Natural killer cell (primary cell): ENCODE measurements at regions not wholly inside any gene's neighbourhood (a gene's known extent, or its start where the extent isn't known, plus 50 kb on each side); places are given as distances from the start of the nearest gene placed in this dataset.

Experiments
- ATAC-seq, 3 donors: fragments of 150-1000 bp in 2 of 3; fragments of 200-7000 bp in 1 of 3; cut with Tn5 transposase; 1 replicate in 1 of 3; 2 replicates in 2 of 3; pipeline ENCODE4 v1.10.0; 2021; ENCODE audit warnings: mild to moderate bottlenecking in 2 of 3, moderate library complexity in 2 of 3
- DNase-seq, 2 donors: peaks; one replicate each; pipeline versions ENCODE4 v3.0.0 to v3.0.0-alpha.2; 2013 to 2021; ENCODE audit warnings: mixed read lengths in 1 of 2
- H3K27ac ChIP-seq: one replicate; pipeline ENCODE4 v1.5.1; 2013; ENCODE audit warnings: mild to moderate bottlenecking, low read length
- H3K27me3 ChIP-seq: one replicate; pipeline ENCODE4 v1.6.1; 2013; ENCODE audit warnings: low read length; ENCODE audit not compliant: control insufficient read depth, insufficient read depth
- H3K36me3 ChIP-seq: one replicate; pipeline ENCODE4 v1.6.1; 2013; ENCODE audit warnings: low read length; ENCODE audit not compliant: control insufficient read depth, insufficient read depth
- H3K4me1 ChIP-seq: one replicate; pipeline ENCODE4 v1.6.1; 2013; ENCODE audit warnings: low read length; ENCODE audit not compliant: control insufficient read depth, insufficient read depth
- H3K4me3 ChIP-seq: one replicate; pipeline ENCODE4 v1.5.1; 2013; ENCODE audit warnings: low read length
- H3K9me3 ChIP-seq: one replicate; pipeline ENCODE4 v1.6.1; 2013; ENCODE audit warnings: low read length; ENCODE audit not compliant: control insufficient read depth, insufficient read depth
- H3K27ac Mint-ChIP-seq, 2 donors: one replicate each; pipeline ENCODE4 v1.8.0; 2022; ENCODE audit warnings: mild to moderate bottlenecking in 2 of 2, mixed read lengths in 2 of 2, moderate library complexity in 1 of 2
- H3K27me3 Mint-ChIP-seq, 2 donors: one replicate each; pipeline ENCODE4 v1.8.0; 2022; ENCODE audit warnings: low read depth in 2 of 2, mixed read lengths in 2 of 2
- H3K36me3 Mint-ChIP-seq: one replicate; pipeline ENCODE4 v1.8.0; 2022; ENCODE audit warnings: mixed read lengths
- H3K4me1 Mint-ChIP-seq, 2 donors: one replicate each; pipeline ENCODE4 v1.8.0; 2022; ENCODE audit warnings: mixed read lengths in 2 of 2
- H3K4me3 Mint-ChIP-seq: one replicate; pipeline ENCODE4 v1.8.0; 2022; ENCODE audit warnings: mild to moderate bottlenecking, moderate library complexity, mixed read lengths
- H3K9me3 Mint-ChIP-seq, 2 donors: one replicate each; pipeline ENCODE4 v1.8.0; 2022; ENCODE audit warnings: mixed read lengths in 2 of 2
- CTCF ChIP-seq: fragments of 200-600 bp; IDR thresholded peaks from one replicate; pipeline ENCODE4 v1.8.0; 2022; ENCODE audit warnings: antibody characterized with exemption
- WGBS: methylation state at CpG from one replicate; pipeline ENCODE4 v1.1.7; 2013; ENCODE audit warnings: missing lambda C conversion rate; ENCODE audit not compliant: insufficient coverage; 5-methylcytosine and 5-hydroxymethylcytosine counted together
- intact Hi-C: fragments of 100-400 bp; cut with micrococcal nuclease; formaldehyde crosslinking; loops from one replicate; pipeline ENCODE4 v1.14.2; 2022

GRCh38 chr6:94227741-94228140 lies 808.4 kb upstream of the EPHA7 start:
- Histone ChIP-seq H3K27ac (no peak overlapping the region), H3K4me1 (no peaks in the 10 kb centered on the region), H3K4me3 (no peak overlapping the region), H3K36me3 (no peaks in the 10 kb centered on the region), H3K27me3 (no peaks in the 10 kb centered on the region), H3K9me3 (no peaks in the 10 kb centered on the region)
- peaks cover 6 to 9% of the 10 kb centered on the region in 2 donors for H3K9me3 Mint-ChIP-seq
- no peak for ATAC-seq
- WGBS = 80% methylated on average over 1 of the region's 4 CpGs
- DNase-seq = no peak
- no peaks in the 10 kb centered on the region for H3K4me1 Mint-ChIP-seq
- no peak overlapping the region for H3K4me3 Mint-ChIP-seq
- H3K27ac Mint-ChIP-seq = no peak overlapping the region
- no peaks in the 10 kb centered on the region for H3K27me3 Mint-ChIP-seq
- no peak for TF ChIP-seq CTCF
- intact Hi-C loops = no loop called here
- H3K36me3 Mint-ChIP-seq = no peaks in the 10 kb centered on the region

GRCh38 chr6:94217836-94218235 lies 798.5 kb upstream of the EPHA7 start:
- no peak overlapping the region for H3K4me3 ChIP-seq
- WGBS = 80% methylated on average over 1 of the region's 2 CpGs
- Mint-ChIP-seq H3K4me3 (no peak overlapping the region), H3K36me3 (no peaks in the 10 kb centered on the region), H3K27me3 (no peaks in the 10 kb centered on the region), H3K4me1 (no peaks in the 10 kb centered on the region), H3K27ac (no peak overlapping the region), H3K9me3 (peaks cover 7 to 18% of the 10 kb centered on the region in 2 donors)
- TF ChIP-seq CTCF = no peak
- DNase-seq (no peak), ATAC-seq (no peak)
- intact Hi-C loops = no loop called here
- no peak overlapping the region for H3K27ac ChIP-seq
- H3K4me1 ChIP-seq = no peaks in the 10 kb centered on the region
- H3K27me3 ChIP-seq = no peaks in the 10 kb centered on the region
- no peaks in the 10 kb centered on the region for H3K36me3 ChIP-seq
- H3K9me3 ChIP-seq = no peaks in the 10 kb centered on the region

GRCh38 chr6:94215552-94215951 lies 796.2 kb upstream of the EPHA7 start:
- intact Hi-C loops = no loop called here
- H3K27me3 ChIP-seq = no peaks in the 10 kb centered on the region
- H3K36me3 ChIP-seq = no peaks in the 10 kb centered on the region
- Mint-ChIP-seq H3K4me3 (no peak overlapping the region), H3K27ac (no peak overlapping the region), H3K36me3 (no peaks in the 10 kb centered on the region), H3K4me1 (no peaks in the 10 kb centered on the region), H3K27me3 (no peaks in the 10 kb centered on the region), H3K9me3 (peaks cover 4 to 11% of the 10 kb centered on the region in 2 donors)
- no peaks in the 10 kb centered on the region for H3K9me3 ChIP-seq
- no peaks in the 10 kb centered on the region for H3K4me1 ChIP-seq
- no peak for TF ChIP-seq CTCF
- H3K4me3 ChIP-seq = no peak overlapping the region
- WGBS = 86% methylated on average over 1 of the region's 1 CpG
- ATAC-seq (no peak), DNase-seq (no peak)
- H3K27ac ChIP-seq = no peak overlapping the region

GRCh38 chr6:94213226-94213625 lies 793.9 kb upstream of the EPHA7 start:
- Mint-ChIP-seq H3K27me3 (no peaks in the 10 kb centered on the region), H3K27ac (no peak overlapping the region), H3K4me3 (no peak overlapping the region), H3K36me3 (no peaks in the 10 kb centered on the region), H3K4me1 (no peaks in the 10 kb centered on the region), H3K9me3 (peaks cover 2 to 9% of the 10 kb centered on the region in 2 donors)
- DNase-seq (no peak), ATAC-seq (no peak)
- Histone ChIP-seq H3K9me3 (no peaks in the 10 kb centered on the region), H3K36me3 (no peaks in the 10 kb centered on the region), H3K27me3 (no peaks in the 10 kb centered on the region), H3K4me3 (no peak overlapping the region), H3K27ac (no peak overlapping the region), H3K4me1 (no peaks in the 10 kb centered on the region)
- no peak for TF ChIP-seq CTCF
- WGBS = 51% methylated on average over 2 of the region's 2 CpGs
- intact Hi-C loops = no loop called here
